ENCODE measurements at regions not wholly inside any gene's neighbourhood (a gene's known extent, or its start where the extent isn't known, plus 50 kb on each side); places are given as distances from the start of the nearest gene placed in this dataset.

DNA sequence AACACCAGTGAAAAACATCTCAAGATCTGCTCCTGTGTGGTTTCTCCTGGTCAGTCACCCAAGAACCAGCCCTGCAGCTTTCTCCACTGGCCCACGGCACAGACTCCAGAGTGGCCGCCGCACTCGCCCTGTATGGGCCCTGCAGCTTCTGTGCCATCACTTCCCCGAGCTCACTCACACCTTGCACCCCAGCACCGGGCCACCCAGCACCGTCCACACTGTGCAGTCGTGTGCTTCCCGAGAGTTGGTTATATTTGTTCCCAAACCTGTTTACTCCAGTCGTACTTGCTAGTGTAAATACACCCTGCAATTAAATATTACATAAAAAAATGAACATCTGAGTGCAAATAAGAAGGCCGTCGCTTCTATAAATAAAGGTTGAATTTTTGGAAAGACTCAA lies 341.7 kb downstream of the CDH26 start:
- peaks cover 0 to 4% (median 0%) of the 10 kb centered on the region in 5 donors for H3K27me3 Mint-ChIP-seq
- POLR2A ChIA-PET: no interaction called here
- H3K4me1 Mint-ChIP-seq: no peaks in the 10 kb centered on the region
- ATAC-seq (no peak), DNase-seq (no peak)
- H3K4me3 Mint-ChIP-seq: no peak overlapping the region
- H3K9me3 Mint-ChIP-seq: peaks cover 0 to 5% (median 0%) of the 10 kb centered on the region in 9 donors
- H3K27ac Mint-ChIP-seq: no peak overlapping the region
- H3K36me3 Mint-ChIP-seq: no peaks in the 10 kb centered on the region

DNA sequence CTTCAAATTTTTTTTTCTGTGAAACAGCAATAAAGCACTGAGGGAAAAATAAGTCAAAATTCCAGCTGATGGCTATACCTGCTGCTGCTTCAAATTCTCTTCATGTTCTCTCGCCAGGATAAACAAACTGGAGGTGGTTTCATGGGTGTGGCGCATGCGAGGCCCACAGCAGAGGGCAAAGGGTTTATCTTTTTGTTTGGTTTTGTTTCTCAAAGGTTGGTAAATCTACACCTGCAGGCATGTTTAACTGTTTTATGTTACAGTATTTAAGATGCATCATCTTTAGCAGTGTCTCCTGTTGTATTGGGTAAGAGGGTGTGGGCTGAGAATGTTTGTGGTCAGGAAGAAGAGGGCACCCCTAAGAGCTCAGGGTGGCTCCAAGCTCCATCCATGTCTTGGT lies 342.2 kb downstream of the CDH26 start:
- Mint-ChIP-seq H3K9me3 (peaks cover 0 to 1% (median 0%) of the 10 kb centered on the region in 9 donors), H3K4me3 (no peak overlapping the region), H3K36me3 (no peaks in the 10 kb centered on the region), H3K27ac (no peak overlapping the region), H3K27me3 (peaks cover 0 to under 1% (median 0%) of the 10 kb centered on the region in 5 donors), H3K4me1 (no peaks in the 10 kb centered on the region)
- POLR2A ChIA-PET: no interaction called here
- ATAC-seq (no peak), DNase-seq (no peak)

DNA sequence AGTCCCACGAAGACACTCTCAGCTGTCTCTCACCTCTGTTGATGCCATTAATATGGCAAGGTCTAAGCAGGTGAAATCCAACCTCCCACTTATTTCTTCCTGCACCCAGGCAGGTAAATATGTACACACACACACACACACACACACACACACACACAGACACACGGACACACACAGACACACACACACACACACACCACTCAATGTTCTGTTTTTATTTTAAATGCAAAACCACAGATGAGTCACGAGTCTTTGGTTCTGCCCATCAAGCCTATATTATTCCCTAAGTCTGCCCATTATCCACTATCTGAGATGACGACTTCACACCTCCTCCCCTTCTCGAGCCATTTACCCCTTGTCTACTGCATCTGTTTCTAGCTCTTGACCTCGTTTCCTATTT lies 344.7 kb downstream of the CDH26 start:
- H3K9me3 Mint-ChIP-seq: no peaks in the 10 kb centered on the region
- no peaks in the 10 kb centered on the region for H3K36me3 Mint-ChIP-seq
- H3K4me1 Mint-ChIP-seq: no peaks in the 10 kb centered on the region
- no peak for ATAC-seq
- no peak for DNase-seq
- H3K27ac Mint-ChIP-seq: no peak overlapping the region
- POLR2A ChIA-PET: no interaction called here
- H3K27me3 Mint-ChIP-seq: no peaks in the 10 kb centered on the region
- H3K4me3 Mint-ChIP-seq: no peak overlapping the region

DNA sequence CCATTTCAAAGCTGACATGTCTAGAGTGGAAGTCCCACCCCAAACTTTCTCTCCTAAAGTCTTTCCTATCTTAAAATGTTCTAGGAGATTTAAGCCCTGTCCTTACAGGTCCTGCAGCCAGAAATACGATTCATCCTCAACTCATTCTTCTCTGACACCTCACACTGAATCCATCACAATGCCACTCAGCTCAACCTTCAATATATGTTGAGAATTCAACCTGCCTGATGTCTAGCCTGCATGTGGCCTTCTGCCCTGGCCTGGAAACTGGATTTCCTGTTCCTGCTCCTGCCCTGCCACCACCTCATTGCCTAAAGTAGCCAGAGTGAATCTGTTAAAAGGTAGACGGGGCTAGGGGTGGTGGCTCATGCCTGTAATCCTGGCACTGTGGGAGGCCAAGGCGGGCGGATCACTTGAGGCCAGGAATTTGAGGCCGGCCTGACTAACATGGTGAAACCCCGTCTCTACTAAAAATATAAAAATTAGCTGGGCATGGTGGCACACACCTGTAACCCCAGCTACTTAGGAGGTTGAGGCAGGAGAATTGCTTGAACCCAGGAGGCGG lies 345.9 kb downstream of the CDH26 start:
- Mint-ChIP-seq H3K36me3 (no peaks in the 10 kb centered on the region), H3K9me3 (no peaks in the 10 kb centered on the region)
- POLR2A ChIA-PET: no interaction called here

DNA sequence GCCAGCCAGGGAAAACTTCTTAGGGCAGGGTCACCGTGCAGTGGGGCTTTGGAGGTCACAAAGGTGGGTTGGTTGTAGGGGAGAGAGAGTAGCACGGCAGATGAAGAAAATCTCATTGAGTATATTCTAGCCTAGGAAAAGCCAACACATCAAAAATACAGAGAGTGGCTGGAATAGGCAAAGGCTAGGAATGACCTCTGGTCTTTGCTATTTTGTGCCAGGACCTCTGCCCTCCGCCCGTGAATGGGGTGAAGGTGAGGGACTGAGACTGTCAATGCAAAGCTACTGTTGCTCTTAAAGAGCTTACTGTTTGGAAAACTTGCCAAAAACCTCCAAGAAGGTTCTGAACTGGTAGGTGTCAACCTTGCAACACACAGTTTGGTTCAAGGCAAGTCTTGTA lies 346.7 kb downstream of the CDH26 start:
- Mint-ChIP-seq H3K9me3 (no peaks in the 10 kb centered on the region), H3K36me3 (no peaks in the 10 kb centered on the region), H3K4me1 (no peaks in the 10 kb centered on the region), H3K27me3 (no peaks in the 10 kb centered on the region), H3K27ac (peak overlapping the region in 1 of 10 donors; percentile 7), H3K4me3 (no peak overlapping the region)
- ATAC-seq (no peak), DNase-seq (no peak)
- POLR2A ChIA-PET: no interaction called here

More for the DNA sequence above, 345.9 kb downstream of the CDH26 start:
- ATAC-seq (no peak), DNase-seq (no peak)
- H3K27me3 Mint-ChIP-seq: no peaks in the 10 kb centered on the region
- no peaks in the 10 kb centered on the region for H3K4me1 Mint-ChIP-seq
- H3K4me3 Mint-ChIP-seq: no peak overlapping the region
- no peak overlapping the region for H3K27ac Mint-ChIP-seq

DNA sequence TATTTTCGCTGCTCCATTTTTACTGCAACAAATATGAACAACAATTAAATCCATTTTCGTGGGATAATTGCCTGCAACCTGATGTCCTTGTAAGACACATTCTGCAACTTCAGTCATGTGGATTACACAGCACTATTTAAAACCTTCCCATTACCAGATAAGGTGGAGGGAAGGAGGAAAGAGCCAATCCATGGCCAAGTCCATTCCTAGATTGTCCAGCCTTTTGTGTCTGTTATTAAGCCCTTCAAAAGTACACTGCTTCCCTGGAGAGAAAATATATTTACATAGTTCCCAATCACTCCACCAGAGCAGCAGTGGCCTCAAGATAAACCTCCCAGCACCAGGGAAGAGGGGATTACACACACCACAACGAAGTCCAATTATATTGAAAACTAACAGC lies 347.9 kb downstream of the CDH26 start:
- ATAC-seq (no peak), DNase-seq (no peak)
- no peak overlapping the region for H3K27ac Mint-ChIP-seq
- H3K27me3 Mint-ChIP-seq: no peaks in the 10 kb centered on the region
- no peaks in the 10 kb centered on the region for H3K9me3 Mint-ChIP-seq
- POLR2A ChIA-PET: no interaction called here
- no peak overlapping the region for H3K4me3 Mint-ChIP-seq
- H3K4me1 Mint-ChIP-seq: no peaks in the 10 kb centered on the region
- H3K36me3 Mint-ChIP-seq: no peaks in the 10 kb centered on the region

DNA sequence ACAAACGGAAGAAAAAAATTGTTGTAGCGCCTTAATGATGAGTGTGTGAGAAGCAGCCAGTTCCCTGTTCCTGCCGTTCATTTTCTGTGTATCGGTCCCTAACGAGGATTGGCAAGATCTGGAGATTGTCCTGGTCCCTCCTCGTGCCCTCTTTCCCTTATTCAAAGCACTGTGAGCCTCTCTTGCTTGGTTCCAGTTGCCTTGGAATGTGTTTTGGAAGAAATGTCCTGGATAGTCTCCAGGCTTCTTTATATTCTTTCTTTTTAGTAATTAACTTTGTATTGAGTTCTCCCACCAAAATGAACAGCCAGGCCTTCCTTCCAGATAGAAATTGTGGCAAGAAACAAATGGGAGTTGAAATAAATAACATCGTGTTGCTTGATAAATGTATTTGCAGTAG lies 348.3 kb downstream of the CDH26 start:
- POLR2A ChIA-PET: no interaction called here
- Mint-ChIP-seq H3K9me3 (no peaks in the 10 kb centered on the region), H3K36me3 (no peaks in the 10 kb centered on the region), H3K4me3 (no peak overlapping the region), H3K4me1 (no peaks in the 10 kb centered on the region), H3K27ac (no peak overlapping the region), H3K27me3 (no peaks in the 10 kb centered on the region)
- no peak for DNase-seq
- ATAC-seq: no peak

DNA sequence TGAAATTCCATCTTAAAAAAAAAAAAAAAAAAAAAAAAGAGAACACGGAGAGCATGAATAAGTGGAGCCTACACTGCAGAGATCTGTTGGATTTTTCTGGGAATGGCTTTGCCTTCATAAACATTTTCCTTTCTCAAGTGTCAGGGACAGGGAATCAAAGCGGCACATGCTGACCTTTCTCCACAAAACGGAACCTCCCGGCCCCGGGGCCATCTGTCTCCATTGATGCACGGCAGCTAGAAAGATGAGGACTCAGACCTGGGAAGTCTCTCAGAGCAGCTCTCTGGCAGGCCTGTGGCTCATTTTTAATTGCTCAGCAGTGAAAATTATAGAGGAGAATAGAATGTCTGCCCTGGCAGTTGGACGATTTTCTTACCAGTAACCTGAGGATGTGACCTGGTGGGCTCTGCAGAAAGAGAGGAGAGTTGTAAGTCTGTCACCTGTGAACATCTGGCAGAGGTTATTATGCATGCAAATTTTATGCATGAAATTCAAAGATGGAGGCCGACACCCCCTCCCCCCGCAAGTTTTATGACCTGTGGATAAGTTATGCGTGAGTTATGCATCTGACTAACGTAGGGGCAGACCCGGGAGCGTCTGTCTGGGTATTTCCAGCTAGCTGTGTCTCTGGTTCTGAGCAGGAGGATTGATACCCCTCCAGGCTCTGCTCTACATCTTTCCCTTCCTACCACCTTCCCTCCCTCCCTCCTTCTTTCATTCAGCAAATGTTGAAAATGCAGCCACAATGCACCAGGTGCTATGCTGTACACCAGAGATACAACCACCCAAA lies 352.5 kb downstream of the CDH26 start:
- peaks cover 0 to 11% (median 0%) of the 10 kb centered on the region in 9 donors for H3K9me3 Mint-ChIP-seq
- no peak overlapping the region for H3K4me3 Mint-ChIP-seq
- no peaks in the 10 kb centered on the region for H3K36me3 Mint-ChIP-seq
- H3K4me1 Mint-ChIP-seq: peaks cover 0 to 4% (median 0%) of the 10 kb centered on the region in 4 donors
- no peak overlapping the region for H3K27ac Mint-ChIP-seq
- POLR2A ChIA-PET: no interaction called here
- no peaks in the 10 kb centered on the region for H3K27me3 Mint-ChIP-seq
- no peak for ATAC-seq
- DNase-seq: no peak

DNA sequence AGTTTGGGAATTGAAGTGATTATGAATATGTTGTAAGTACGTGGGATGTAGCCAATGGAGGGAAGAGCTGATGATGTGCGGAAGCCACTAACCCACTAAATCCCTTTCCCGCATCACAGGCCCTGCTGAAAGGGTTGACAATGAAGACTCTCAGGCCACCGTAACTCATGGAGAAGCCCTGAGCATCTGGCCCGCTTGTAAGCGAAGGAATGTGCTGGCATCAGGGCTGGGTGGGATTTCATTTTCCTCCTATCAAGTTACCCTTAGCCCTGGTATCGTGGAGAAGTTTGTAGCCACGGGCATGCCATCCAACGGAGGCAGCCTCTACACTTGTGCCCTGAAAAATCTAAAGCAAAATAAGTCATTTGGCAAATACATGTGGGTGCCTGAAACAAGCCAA lies 355.0 kb downstream of the CDH26 start:
- H3K27me3 Mint-ChIP-seq: no peaks in the 10 kb centered on the region
- H3K36me3 Mint-ChIP-seq: no peaks in the 10 kb centered on the region
- peaks cover 0 to 11% (median 0%) of the 10 kb centered on the region in 9 donors for H3K9me3 Mint-ChIP-seq
- H3K27ac Mint-ChIP-seq: no peak overlapping the region
- H3K4me1 Mint-ChIP-seq: peaks cover 0 to 4% (median 0%) of the 10 kb centered on the region in 4 donors
- DNase-seq (no peak), ATAC-seq (no peak)
- POLR2A ChIA-PET: no interaction called here
- no peak overlapping the region for H3K4me3 Mint-ChIP-seq

DNA sequence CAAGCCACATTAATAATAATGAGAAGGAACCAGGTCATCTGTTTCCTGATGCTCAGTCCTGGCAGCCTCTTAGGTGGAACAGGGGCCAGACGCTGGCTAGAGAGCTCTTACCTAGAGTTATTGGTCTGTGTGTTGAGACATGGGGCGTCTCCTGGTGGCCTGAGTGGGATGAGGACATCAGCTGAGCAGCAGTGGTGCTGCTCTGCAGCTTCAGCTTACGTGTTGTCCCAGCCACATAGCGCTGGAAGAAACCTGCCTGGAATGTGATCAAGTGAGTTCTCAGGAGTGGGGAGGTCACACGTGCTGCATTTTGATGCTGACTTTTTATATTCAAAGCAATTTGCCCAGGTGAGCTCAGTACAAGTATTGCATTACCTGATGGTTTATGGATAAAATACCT lies 355.4 kb downstream of the CDH26 start:
- H3K9me3 Mint-ChIP-seq: peaks cover 0 to 11% (median 0%) of the 10 kb centered on the region in 9 donors
- H3K27ac Mint-ChIP-seq: no peak overlapping the region
- peaks cover 0 to 4% (median 0%) of the 10 kb centered on the region in 4 donors for H3K4me1 Mint-ChIP-seq
- no peak for ATAC-seq
- no peak for DNase-seq
- H3K36me3 Mint-ChIP-seq: no peaks in the 10 kb centered on the region
- H3K27me3 Mint-ChIP-seq: no peaks in the 10 kb centered on the region
- POLR2A ChIA-PET: no interaction called here
- no peak overlapping the region for H3K4me3 Mint-ChIP-seq

DNA sequence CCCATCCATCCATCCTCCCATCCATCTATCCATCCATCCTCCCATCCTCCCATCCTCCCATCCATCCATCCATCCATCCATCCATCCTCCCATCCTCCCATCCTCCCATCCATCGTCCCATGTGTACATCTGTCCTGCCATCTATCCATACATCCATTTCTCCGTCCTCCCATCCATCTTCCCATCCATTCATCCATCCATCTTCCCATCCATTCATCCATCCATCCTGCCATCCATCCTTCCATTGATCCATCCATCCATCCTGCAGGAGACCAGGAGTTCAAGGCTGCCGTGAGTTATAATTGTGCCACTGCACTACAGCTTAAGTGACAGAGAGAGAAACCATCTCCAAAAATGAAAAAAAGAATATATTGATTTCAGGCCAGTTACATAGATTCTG lies 356.5 kb downstream of the CDH26 start:
- ATAC-seq: no peak
- peaks cover 0 to 11% (median 0%) of the 10 kb centered on the region in 9 donors for H3K9me3 Mint-ChIP-seq
- no peaks in the 10 kb centered on the region for H3K36me3 Mint-ChIP-seq
- peaks cover 0 to 4% (median 0%) of the 10 kb centered on the region in 4 donors for H3K4me1 Mint-ChIP-seq
- DNase-seq: no peak
- H3K27ac Mint-ChIP-seq: no peak overlapping the region
- POLR2A ChIA-PET: no interaction called here
- no peaks in the 10 kb centered on the region for H3K27me3 Mint-ChIP-seq
- H3K4me3 Mint-ChIP-seq: no peak overlapping the region

DNA sequence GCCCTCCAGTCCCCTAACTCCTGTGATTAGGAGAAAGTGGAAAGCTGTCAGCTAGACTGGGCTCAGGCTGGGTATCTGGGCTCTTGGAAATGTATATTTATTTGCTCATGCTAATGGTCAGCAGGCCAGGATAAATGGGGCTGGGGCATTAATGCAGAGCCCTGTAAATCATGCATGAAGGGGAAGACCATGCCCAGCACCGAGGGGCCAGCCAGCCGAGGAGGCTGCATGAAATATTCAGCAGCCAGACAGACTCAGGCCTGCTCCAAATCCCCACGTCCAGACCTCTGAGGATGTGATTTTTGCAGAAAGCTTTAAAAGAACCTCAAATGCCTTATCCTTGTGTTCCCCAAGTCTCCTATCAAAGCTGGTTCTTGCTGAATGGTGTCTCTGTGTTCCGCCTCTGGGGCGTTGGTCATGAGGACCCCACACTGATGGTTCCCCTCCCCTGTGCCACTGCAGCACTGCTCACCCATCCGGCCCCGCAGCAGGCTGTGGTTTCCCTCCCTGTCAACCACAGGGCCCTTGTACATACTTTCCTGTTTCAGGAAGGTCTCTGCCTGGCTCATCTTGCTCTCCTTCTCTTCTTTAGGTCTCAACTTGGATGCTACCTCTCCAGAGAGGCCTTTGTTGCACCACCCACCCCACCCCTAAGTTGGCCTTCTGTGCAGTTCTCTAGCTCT lies 358.4 kb downstream of the CDH26 start:
- no peak overlapping the region for H3K27ac Mint-ChIP-seq
- POLR2A ChIA-PET: no interaction called here
- no peak overlapping the region for H3K4me3 Mint-ChIP-seq
- ATAC-seq (no peak), DNase-seq (peak in 1 of 10 donors; percentile 51)
- no peaks in the 10 kb centered on the region for H3K27me3 Mint-ChIP-seq
- peaks cover 0 to 4% (median 0%) of the 10 kb centered on the region in 4 donors for H3K4me1 Mint-ChIP-seq
- no peaks in the 10 kb centered on the region for H3K36me3 Mint-ChIP-seq
- peaks cover 0 to 11% (median 0%) of the 10 kb centered on the region in 9 donors for H3K9me3 Mint-ChIP-seq

DNA sequence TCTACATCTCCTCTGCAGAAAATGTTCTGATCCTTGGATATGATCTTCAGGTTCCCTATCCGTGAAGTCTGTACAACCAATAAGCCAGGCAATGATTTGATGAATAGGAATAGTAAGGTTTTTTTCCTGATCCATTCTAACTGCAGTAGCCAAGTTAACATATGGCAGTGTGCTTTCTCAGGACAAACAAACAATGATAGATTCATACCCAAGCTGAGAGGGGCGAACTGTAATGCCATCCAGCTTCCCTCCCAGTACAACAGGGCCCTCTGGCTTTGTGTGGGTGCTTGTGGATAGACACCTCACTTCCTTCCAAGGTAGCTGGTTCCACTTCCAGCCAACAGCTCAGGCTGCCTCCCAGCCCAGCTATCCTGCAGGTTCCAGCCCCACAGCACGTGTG lies 359.2 kb downstream of the CDH26 start:
- H3K4me3 Mint-ChIP-seq: no peak overlapping the region
- no peaks in the 10 kb centered on the region for H3K27me3 Mint-ChIP-seq
- H3K4me1 Mint-ChIP-seq: peaks cover 0 to 4% (median 0%) of the 10 kb centered on the region in 4 donors
- POLR2A ChIA-PET: no interaction called here
- ATAC-seq: no peak
- peaks cover 0 to 11% (median 0%) of the 10 kb centered on the region in 9 donors for H3K9me3 Mint-ChIP-seq
- H3K36me3 Mint-ChIP-seq: no peaks in the 10 kb centered on the region
- no peak for DNase-seq
- no peak overlapping the region for H3K27ac Mint-ChIP-seq
